ENCODE measurements at regions not wholly inside any gene's neighbourhood (a gene's known extent, or its start where the extent isn't known, plus 50 kb on each side); places are given as distances from the start of the nearest gene placed in this dataset.
A peak's percentile ranks its signal among the peaks of the same experiment; 100 is the strongest.

DNA sequence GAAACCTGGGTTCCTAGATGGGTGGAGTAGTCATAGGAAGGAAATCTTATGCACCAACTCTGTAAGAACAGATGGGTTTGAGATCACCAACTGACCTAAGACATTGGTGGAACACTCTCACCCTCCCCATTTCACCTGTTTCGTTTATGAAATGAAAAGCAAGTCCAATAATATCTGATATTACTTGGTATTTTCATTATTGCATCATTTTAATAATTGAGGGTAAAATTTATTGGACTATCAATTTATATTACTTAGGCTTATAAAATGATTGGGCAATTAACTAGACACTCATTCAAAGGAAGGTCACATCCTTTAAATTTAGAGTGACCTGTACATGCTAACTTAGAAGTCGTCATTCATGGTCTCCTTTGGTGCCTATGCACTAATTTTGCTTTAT lies 503.9 kb downstream of the TAFA4 start:
- Histone ChIP-seq H3K23ac (ENCODE audit: low read length) (no peak overlapping the region), H3K27me3 (ENCODE audit: insufficient read depth, low read length, poor library complexity) (no peaks in the 10 kb centered on the region), H4K8ac (ENCODE audit: low read depth, low read length) (no peak overlapping the region), H2BK120ac (ENCODE audit: low read depth, low read length) (no peak overlapping the region), H3K56ac (ENCODE audit: low read length) (no peak overlapping the region), H3K4me3 (ENCODE audit: low read length) (no peak overlapping the region), H2BK15ac (replicated peaks; ENCODE audit: low read depth) (no peak overlapping the region), H3K79me1 (ENCODE audit: low read length) (no peaks in the 10 kb centered on the region), H2AK5ac (ENCODE audit: low read length) (no peak overlapping the region), H3K9ac (ENCODE audit: low read length) (no peak overlapping the region), H3K4ac (ENCODE audit: low read depth, low read length) (no peak overlapping the region), H3K79me2 (ENCODE audit: control insufficient read depth, insufficient read depth, low read length) (no peaks in the 10 kb centered on the region), H4K5ac (ENCODE audit: low read length) (no peak overlapping the region), H2BK5ac (ENCODE audit: low read length) (no peak overlapping the region), H3K4me1 (ENCODE audit: control insufficient read depth, low read depth, low read length) (no peaks in the 10 kb centered on the region), H3K18ac (ENCODE audit: low read length) (no peak overlapping the region), H3K36me3 (ENCODE audit: control insufficient read depth, insufficient read depth, low read length) (no peaks in the 10 kb centered on the region), H3K4me2 (ENCODE audit: low read length) (no peak overlapping the region), H3K27ac (ENCODE audit: low read depth, low read length) (no peak overlapping the region)
- no CpG with 5 or more reads among the region's 2 CpGs for WGBS (ENCODE audit: extremely low coverage, insufficient coverage, low lambda C conversion rate)
- no peak for DNase-seq

DNA sequence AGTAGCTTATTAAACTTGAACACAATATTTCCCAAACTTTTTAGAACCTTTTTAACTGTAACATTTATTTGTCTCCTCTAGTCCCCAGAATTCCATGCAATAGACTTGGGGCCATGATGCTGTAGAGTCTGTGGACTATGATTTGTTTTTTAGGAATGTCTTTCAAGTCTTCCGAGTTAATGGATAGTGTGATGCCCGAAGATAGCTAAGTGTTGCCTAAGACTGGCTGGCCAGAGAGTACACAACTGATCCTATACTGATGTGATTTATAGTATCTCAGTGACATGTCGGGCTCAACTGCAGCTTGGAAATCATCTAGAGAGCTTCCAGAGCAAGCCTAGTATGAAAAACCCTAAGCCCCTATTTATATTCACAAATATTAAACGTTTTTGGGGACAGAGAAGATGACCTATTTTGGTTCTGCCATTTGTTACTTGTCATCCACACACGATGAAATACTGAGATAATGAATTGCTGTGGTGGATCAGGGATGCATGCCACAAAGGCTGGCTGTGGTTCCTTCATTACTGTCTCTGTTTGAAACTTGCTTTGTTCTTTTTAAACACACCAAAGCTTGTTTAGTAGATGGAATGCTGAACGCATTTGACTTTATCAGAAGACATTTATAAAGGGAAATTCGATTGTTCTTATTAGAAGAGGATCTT lies 507.4 kb downstream of the TAFA4 start:
- WGBS (ENCODE audit: extremely low coverage, insufficient coverage, low lambda C conversion rate), result no CpG with 5 or more reads among the region's 7 CpGs
- H3K4me2 ChIP-seq (ENCODE audit: low read length), result no peak overlapping the region
- no peaks in the 10 kb centered on the region for H3K36me3 ChIP-seq (ENCODE audit: control insufficient read depth, insufficient read depth, low read length)
- no peak overlapping the region for H4K8ac ChIP-seq (ENCODE audit: low read depth, low read length)
- no peaks in the 10 kb centered on the region for H3K4me1 ChIP-seq (ENCODE audit: control insufficient read depth, low read depth, low read length)
- H2BK120ac ChIP-seq (ENCODE audit: low read depth, low read length), result no peak overlapping the region
- H3K4ac ChIP-seq (ENCODE audit: low read depth, low read length), result no peak overlapping the region
- no peaks in the 10 kb centered on the region for H3K79me1 ChIP-seq (ENCODE audit: low read length)
- H3K27me3 ChIP-seq (ENCODE audit: insufficient read depth, low read length, poor library complexity), result no peaks in the 10 kb centered on the region
- H3K9ac ChIP-seq (ENCODE audit: low read length), result no peak overlapping the region
- no peak overlapping the region for H3K4me3 ChIP-seq (ENCODE audit: low read length)
- H3K56ac ChIP-seq (ENCODE audit: low read length), result no peak overlapping the region
- no peak overlapping the region for H3K18ac ChIP-seq (ENCODE audit: low read length)
- no peak overlapping the region for H2BK15ac ChIP-seq (replicated peaks; ENCODE audit: low read depth)
- no peak overlapping the region for H4K5ac ChIP-seq (ENCODE audit: low read length)
- H2AK5ac ChIP-seq (ENCODE audit: low read length), result no peak overlapping the region
- H3K27ac ChIP-seq (ENCODE audit: low read depth, low read length), result no peak overlapping the region
- H3K79me2 ChIP-seq (ENCODE audit: control insufficient read depth, insufficient read depth, low read length), result no peaks in the 10 kb centered on the region
- no peak overlapping the region for H2BK5ac ChIP-seq (ENCODE audit: low read length)
- H3K23ac ChIP-seq (ENCODE audit: low read length), result no peak overlapping the region
- DNase-seq, result peak; percentile 18

DNA sequence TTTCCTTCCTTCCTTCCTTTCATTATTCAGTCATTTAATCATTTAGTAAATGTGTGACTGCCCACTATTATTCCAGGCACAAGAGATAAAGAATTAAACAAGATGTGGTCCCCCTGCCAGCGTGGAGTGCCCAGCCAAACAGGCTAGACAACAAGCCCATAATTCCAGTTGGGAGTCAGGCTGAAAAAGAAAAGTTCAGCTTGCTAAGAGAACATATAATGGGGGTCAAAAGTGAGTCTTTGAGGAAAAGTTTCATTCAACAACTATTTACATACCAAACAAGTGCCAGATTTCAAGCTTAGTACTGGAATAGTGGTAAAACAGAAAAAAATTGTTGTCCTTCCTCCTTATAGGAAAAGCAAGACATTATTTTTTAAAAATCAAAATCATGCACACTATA lies 523.7 kb downstream of the TAFA4 start:
- H3K18ac ChIP-seq (ENCODE audit: low read length), result no peak overlapping the region
- no peak overlapping the region for H2BK5ac ChIP-seq (ENCODE audit: low read length)
- H3K4me3 ChIP-seq (ENCODE audit: low read length), result no peak overlapping the region
- H2BK120ac ChIP-seq (ENCODE audit: low read depth, low read length), result no peak overlapping the region
- WGBS (ENCODE audit: extremely low coverage, insufficient coverage, low lambda C conversion rate), result no CpG with 5 or more reads among the region's 1 CpG
- no peak overlapping the region for H3K23ac ChIP-seq (ENCODE audit: low read length)
- H3K36me3 ChIP-seq (ENCODE audit: control insufficient read depth, insufficient read depth, low read length), result no peaks in the 10 kb centered on the region
- no peaks in the 10 kb centered on the region for H3K27me3 ChIP-seq (ENCODE audit: insufficient read depth, low read length, poor library complexity)
- H4K5ac ChIP-seq (ENCODE audit: low read length), result no peak overlapping the region
- no peaks in the 10 kb centered on the region for H3K4me1 ChIP-seq (ENCODE audit: control insufficient read depth, low read depth, low read length)
- H3K27ac ChIP-seq (ENCODE audit: low read depth, low read length), result no peak overlapping the region
- no peak for DNase-seq
- H2AK5ac ChIP-seq (ENCODE audit: low read length), result no peak overlapping the region
- no peaks in the 10 kb centered on the region for H3K79me1 ChIP-seq (ENCODE audit: low read length)
- H3K56ac ChIP-seq (ENCODE audit: low read length), result no peak overlapping the region
- no peaks in the 10 kb centered on the region for H3K79me2 ChIP-seq (ENCODE audit: control insufficient read depth, insufficient read depth, low read length)
- no peak overlapping the region for H2BK15ac ChIP-seq (replicated peaks; ENCODE audit: low read depth)
- H3K4me2 ChIP-seq (ENCODE audit: low read length), result no peak overlapping the region
- H4K8ac ChIP-seq (ENCODE audit: low read depth, low read length), result no peak overlapping the region
- H3K4ac ChIP-seq (ENCODE audit: low read depth, low read length), result no peak overlapping the region
- no peak overlapping the region for H3K9ac ChIP-seq (ENCODE audit: low read length)

DNA sequence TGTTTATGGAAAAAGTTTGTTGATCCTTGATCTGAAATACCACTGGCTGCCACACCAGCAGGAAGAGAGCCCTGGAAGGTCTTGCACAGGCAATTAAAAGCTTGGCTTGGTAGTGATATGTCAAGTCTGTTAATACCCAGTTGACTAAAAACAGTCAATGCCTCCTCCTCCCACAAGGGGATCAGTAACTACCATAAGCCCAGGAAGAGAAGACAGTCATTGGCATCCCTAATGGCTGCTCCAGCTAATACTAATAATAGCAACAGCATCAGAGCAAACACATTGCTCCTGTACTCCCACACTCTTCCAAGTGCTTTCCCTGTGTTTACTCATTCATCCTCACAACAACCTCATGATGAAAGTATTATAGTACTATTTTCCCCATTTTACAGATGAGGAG lies 528.6 kb downstream of the TAFA4 start:
- Histone ChIP-seq H3K4ac (ENCODE audit: low read depth, low read length) (no peak overlapping the region), H3K27ac (ENCODE audit: low read depth, low read length) (no peak overlapping the region), H4K8ac (ENCODE audit: low read depth, low read length) (no peak overlapping the region), H2BK15ac (replicated peaks; ENCODE audit: low read depth) (no peak overlapping the region), H3K56ac (ENCODE audit: low read length) (no peak overlapping the region), H4K5ac (ENCODE audit: low read length) (no peak overlapping the region), H3K23ac (ENCODE audit: low read length) (no peak overlapping the region), H3K9ac (ENCODE audit: low read length) (no peak overlapping the region), H3K4me3 (ENCODE audit: low read length) (no peak overlapping the region), H2BK120ac (ENCODE audit: low read depth, low read length) (no peak overlapping the region), H2AK5ac (ENCODE audit: low read length) (no peak overlapping the region), H3K27me3 (ENCODE audit: insufficient read depth, low read length, poor library complexity) (no peaks in the 10 kb centered on the region), H3K79me1 (ENCODE audit: low read length) (no peaks in the 10 kb centered on the region), H3K79me2 (ENCODE audit: control insufficient read depth, insufficient read depth, low read length) (no peaks in the 10 kb centered on the region), H2BK5ac (ENCODE audit: low read length) (no peak overlapping the region), H3K4me2 (ENCODE audit: low read length) (no peak overlapping the region), H3K4me1 (ENCODE audit: control insufficient read depth, low read depth, low read length) (no peaks in the 10 kb centered on the region), H3K36me3 (ENCODE audit: control insufficient read depth, insufficient read depth, low read length) (no peaks in the 10 kb centered on the region), H3K18ac (ENCODE audit: low read length) (no peak overlapping the region)
- DNase-seq, result peak; percentile 10

DNA sequence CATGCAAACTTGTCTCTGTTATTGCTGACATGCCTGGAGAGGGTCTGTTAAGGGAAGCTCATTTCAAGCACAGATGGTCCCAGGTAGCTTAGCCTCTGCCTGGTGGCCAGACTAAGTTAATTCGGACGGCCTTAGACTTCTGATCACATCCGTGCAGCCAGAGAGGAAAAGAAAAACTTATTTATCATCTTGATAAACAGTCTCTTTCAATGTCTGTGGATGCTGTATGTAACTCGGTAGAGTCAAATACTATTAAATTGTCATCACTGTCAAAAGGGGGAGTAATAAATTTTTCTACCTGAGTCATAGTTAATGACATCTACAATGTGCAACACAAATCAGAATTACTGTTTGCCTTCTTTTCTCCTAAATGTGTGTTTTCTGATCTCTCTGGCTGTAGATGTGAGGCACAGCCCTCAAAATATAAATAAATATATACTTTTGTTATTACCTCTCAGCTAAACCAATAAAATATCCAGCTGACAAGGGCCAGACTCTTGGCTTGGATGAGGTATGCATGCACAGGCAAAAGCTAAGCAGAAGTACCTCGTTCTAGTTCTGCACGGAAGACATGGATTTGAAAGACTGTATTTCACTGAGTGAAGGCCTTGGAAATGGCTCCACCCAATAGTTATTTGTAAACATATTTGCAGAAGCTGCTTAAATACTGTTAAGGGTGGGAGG lies 530.0 kb downstream of the TAFA4 start:
- H3K27ac ChIP-seq (ENCODE audit: low read depth, low read length), result no peak overlapping the region
- H3K4me3 ChIP-seq (ENCODE audit: low read length), result no peak overlapping the region
- H3K18ac ChIP-seq (ENCODE audit: low read length), result no peak overlapping the region
- H3K23ac ChIP-seq (ENCODE audit: low read length), result no peak overlapping the region
- H2AK5ac ChIP-seq (ENCODE audit: low read length), result no peak overlapping the region
- no peak overlapping the region for H2BK120ac ChIP-seq (ENCODE audit: low read depth, low read length)
- no peak overlapping the region for H3K56ac ChIP-seq (ENCODE audit: low read length)
- H3K79me1 ChIP-seq (ENCODE audit: low read length), result no peaks in the 10 kb centered on the region
- H4K8ac ChIP-seq (ENCODE audit: low read depth, low read length), result no peak overlapping the region
- DNase-seq, result no peak
- H3K4ac ChIP-seq (ENCODE audit: low read depth, low read length), result no peak overlapping the region
- no peaks in the 10 kb centered on the region for H3K4me1 ChIP-seq (ENCODE audit: control insufficient read depth, low read depth, low read length)
- no peaks in the 10 kb centered on the region for H3K36me3 ChIP-seq (ENCODE audit: control insufficient read depth, insufficient read depth, low read length)
- no CpG with 5 or more reads among the region's 6 CpGs for WGBS (ENCODE audit: extremely low coverage, insufficient coverage, low lambda C conversion rate)
- no peak overlapping the region for H4K5ac ChIP-seq (ENCODE audit: low read length)
- H3K9ac ChIP-seq (ENCODE audit: low read length), result no peak overlapping the region
- H3K79me2 ChIP-seq (ENCODE audit: control insufficient read depth, insufficient read depth, low read length), result no peaks in the 10 kb centered on the region
- no peak overlapping the region for H2BK15ac ChIP-seq (replicated peaks; ENCODE audit: low read depth)
- H2BK5ac ChIP-seq (ENCODE audit: low read length), result no peak overlapping the region
- H3K4me2 ChIP-seq (ENCODE audit: low read length), result no peak overlapping the region
- no peaks in the 10 kb centered on the region for H3K27me3 ChIP-seq (ENCODE audit: insufficient read depth, low read length, poor library complexity)

DNA sequence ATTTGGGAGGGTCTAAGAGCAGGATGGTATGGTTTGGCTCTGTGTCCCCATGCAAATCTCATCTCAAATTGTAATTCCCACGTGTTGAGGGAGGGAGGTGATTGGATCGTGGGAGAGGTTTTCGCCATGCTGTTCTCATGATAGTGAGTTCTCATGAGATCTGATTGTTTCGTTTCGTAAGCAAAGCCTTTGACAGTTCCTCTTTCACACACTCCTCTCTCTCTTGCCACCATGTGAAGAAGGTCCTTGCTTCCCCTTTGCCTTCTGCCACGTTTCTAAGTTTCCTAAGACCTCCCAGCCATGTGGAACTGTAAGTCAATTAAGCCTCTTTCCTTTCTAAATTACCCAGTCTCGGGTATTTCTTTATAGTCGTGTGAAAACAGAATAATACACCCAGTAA lies 553.7 kb downstream of the TAFA4 start:
- Histone ChIP-seq H3K9ac (ENCODE audit: low read length) (no peak overlapping the region), H3K36me3 (ENCODE audit: control insufficient read depth, insufficient read depth, low read length) (no peaks in the 10 kb centered on the region), H3K23ac (ENCODE audit: low read length) (no peak overlapping the region), H2BK120ac (ENCODE audit: low read depth, low read length) (no peak overlapping the region), H3K79me1 (ENCODE audit: low read length) (no peaks in the 10 kb centered on the region), H3K56ac (ENCODE audit: low read length) (no peak overlapping the region), H3K4me1 (ENCODE audit: control insufficient read depth, low read depth, low read length) (peaks cover 3% of the 10 kb centered on the region), H2AK5ac (ENCODE audit: low read length) (no peak overlapping the region), H3K4me3 (ENCODE audit: low read length) (no peak overlapping the region), H4K8ac (ENCODE audit: low read depth, low read length) (no peak overlapping the region), H3K4me2 (ENCODE audit: low read length) (no peak overlapping the region), H3K27ac (ENCODE audit: low read depth, low read length) (no peak overlapping the region), H2BK5ac (ENCODE audit: low read length) (no peak overlapping the region), H3K18ac (ENCODE audit: low read length) (no peak overlapping the region), H4K5ac (ENCODE audit: low read length) (no peak overlapping the region), H2BK15ac (replicated peaks; ENCODE audit: low read depth) (no peak overlapping the region), H3K4ac (ENCODE audit: low read depth, low read length) (no peak overlapping the region), H3K27me3 (ENCODE audit: insufficient read depth, low read length, poor library complexity) (no peaks in the 10 kb centered on the region), H3K79me2 (ENCODE audit: control insufficient read depth, insufficient read depth, low read length) (no peaks in the 10 kb centered on the region)
- WGBS (ENCODE audit: extremely low coverage, insufficient coverage, low lambda C conversion rate), result no CpG with 5 or more reads among the region's 8 CpGs
- no peak for DNase-seq
